ENCODE measurements at regions not wholly inside any gene's neighbourhood (a gene's known extent, or its start where the extent isn't known, plus 50 kb on each side); places are given as distances from the start of the nearest gene placed in this dataset.

GRCh38 chr5:82605441-82605973 is 327.4 kb upstream of the RPS23 start:
- Histone ChIP-seq H3K27ac (ENCODE audit: insufficient read depth, low read depth, low read length, poor library complexity, severe bottlenecking) (no peak overlapping the region), H3K27me3 (ENCODE audit: control insufficient read depth, insufficient read depth, low read length, poor library complexity, severe bottlenecking) (no peaks in the 10 kb centered on the region), H3K9me3 (ENCODE audit: control insufficient read depth, low read length) (no peaks in the 10 kb centered on the region), H3K4me1 (ENCODE audit: control insufficient read depth, insufficient read depth, low read length) (no peaks in the 10 kb centered on the region), H3K36me3 (ENCODE audit: control insufficient read depth, insufficient read depth, low read length) (no peaks in the 10 kb centered on the region), H3K4me3 (ENCODE audit: insufficient read depth, low read depth, low read length) (no peak overlapping the region)
- 91 to 93% methylated on average over 2 of the region's 2 CpGs for WGBS, 2 experiments

- no peaks in the 10 kb centered on the region for H3K9me3 ChIP-seq (ENCODE audit: control insufficient read depth, low read length)
- no peak overlapping the region for H3K4me3 ChIP-seq (ENCODE audit: insufficient read depth, low read depth, low read length)
- 94% methylated on average over 8 of the region's 8 CpGs for WGBS, 2 experiments
- H3K27ac ChIP-seq (ENCODE audit: insufficient read depth, low read depth, low read length, poor library complexity, severe bottlenecking) = no peak overlapping the region
- no peaks in the 10 kb centered on the region for H3K4me1 ChIP-seq (ENCODE audit: control insufficient read depth, insufficient read depth, low read length)
- H3K27me3 ChIP-seq (ENCODE audit: control insufficient read depth, insufficient read depth, low read length, poor library complexity, severe bottlenecking) = no peaks in the 10 kb centered on the region
- no peaks in the 10 kb centered on the region for H3K36me3 ChIP-seq (ENCODE audit: control insufficient read depth, insufficient read depth, low read length)
Observed at GRCh38 chr5:82603033-82603987, 325.2 kb upstream of the RPS23 start.

DNA sequence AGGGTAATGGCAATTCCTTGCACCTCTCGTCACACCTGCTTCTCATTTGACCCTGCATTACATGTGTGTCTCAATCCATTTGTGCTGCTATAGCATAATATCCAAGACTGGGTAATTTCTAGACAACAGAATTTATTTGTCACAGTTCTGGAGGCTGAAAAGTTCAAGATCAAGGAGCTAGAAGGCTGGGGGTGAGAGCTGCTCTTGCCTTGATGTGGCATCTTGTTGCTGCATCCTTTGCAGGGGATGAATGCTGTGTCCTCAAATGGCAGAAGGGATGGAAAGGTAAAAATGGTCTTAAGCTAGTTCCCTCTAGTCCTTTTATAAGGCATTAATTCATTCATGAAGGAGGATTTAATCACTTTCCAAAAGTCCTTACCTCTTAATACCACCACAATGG is 323.7 kb upstream of the RPS23 start:
- 85 to 97% methylated on average over 1 of the region's 1 CpG for WGBS, 2 experiments
- H3K27ac ChIP-seq (ENCODE audit: insufficient read depth, low read depth, low read length, poor library complexity, severe bottlenecking) = no peak overlapping the region
- no peak overlapping the region for H3K4me3 ChIP-seq (ENCODE audit: insufficient read depth, low read depth, low read length)
- no peaks in the 10 kb centered on the region for H3K9me3 ChIP-seq (ENCODE audit: control insufficient read depth, low read length)
- no peaks in the 10 kb centered on the region for H3K36me3 ChIP-seq (ENCODE audit: control insufficient read depth, insufficient read depth, low read length)
- H3K27me3 ChIP-seq (ENCODE audit: control insufficient read depth, insufficient read depth, low read length, poor library complexity, severe bottlenecking) = no peaks in the 10 kb centered on the region
- H3K4me1 ChIP-seq (ENCODE audit: control insufficient read depth, insufficient read depth, low read length) = no peaks in the 10 kb centered on the region

- Histone ChIP-seq H3K36me3 (ENCODE audit: control insufficient read depth, insufficient read depth, low read length) (no peaks in the 10 kb centered on the region), H3K27me3 (ENCODE audit: control insufficient read depth, insufficient read depth, low read length, poor library complexity, severe bottlenecking) (no peaks in the 10 kb centered on the region), H3K4me3 (ENCODE audit: insufficient read depth, low read depth, low read length) (no peak overlapping the region), H3K27ac (ENCODE audit: insufficient read depth, low read depth, low read length, poor library complexity, severe bottlenecking) (no peak overlapping the region), H3K9me3 (ENCODE audit: control insufficient read depth, low read length) (no peaks in the 10 kb centered on the region), H3K4me1 (ENCODE audit: control insufficient read depth, insufficient read depth, low read length) (no peaks in the 10 kb centered on the region)
- 94 to 96% methylated on average over 3 of the region's 3 CpGs for WGBS, 2 experiments
Observed at GRCh38 chr5:82601077-82601476, 322.9 kb upstream of the RPS23 start.

DNA sequence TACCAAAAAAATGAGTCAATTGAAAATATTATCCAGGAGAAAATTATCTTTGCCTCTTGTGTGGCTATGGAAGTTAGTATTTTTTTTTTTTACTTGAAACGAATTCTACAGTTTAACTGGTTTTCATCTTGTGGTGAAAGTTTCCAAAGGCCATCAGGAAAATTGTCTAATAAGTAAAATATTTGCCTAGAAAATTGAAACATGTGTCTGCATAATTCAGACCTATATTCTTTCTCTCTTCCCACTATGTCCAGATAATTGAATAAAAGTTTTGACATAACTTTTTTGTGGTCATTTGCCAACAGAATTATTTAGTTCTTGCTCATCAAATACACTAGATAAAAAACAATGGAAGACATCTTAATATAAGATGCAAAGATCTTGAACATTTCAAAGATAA is 321.5 kb upstream of the RPS23 start:
- 91 to 100% methylated on average over 1 of the region's 1 CpG for WGBS, 2 experiments
- no peaks in the 10 kb centered on the region for H3K9me3 ChIP-seq (ENCODE audit: control insufficient read depth, low read length)
- no peak overlapping the region for H3K4me3 ChIP-seq (ENCODE audit: insufficient read depth, low read depth, low read length)
- no peak overlapping the region for H3K27ac ChIP-seq (ENCODE audit: insufficient read depth, low read depth, low read length, poor library complexity, severe bottlenecking)
- H3K36me3 ChIP-seq (ENCODE audit: control insufficient read depth, insufficient read depth, low read length) = no peaks in the 10 kb centered on the region
- no peaks in the 10 kb centered on the region for H3K4me1 ChIP-seq (ENCODE audit: control insufficient read depth, insufficient read depth, low read length)
- no peaks in the 10 kb centered on the region for H3K27me3 ChIP-seq (ENCODE audit: control insufficient read depth, insufficient read depth, low read length, poor library complexity, severe bottlenecking)

DNA sequence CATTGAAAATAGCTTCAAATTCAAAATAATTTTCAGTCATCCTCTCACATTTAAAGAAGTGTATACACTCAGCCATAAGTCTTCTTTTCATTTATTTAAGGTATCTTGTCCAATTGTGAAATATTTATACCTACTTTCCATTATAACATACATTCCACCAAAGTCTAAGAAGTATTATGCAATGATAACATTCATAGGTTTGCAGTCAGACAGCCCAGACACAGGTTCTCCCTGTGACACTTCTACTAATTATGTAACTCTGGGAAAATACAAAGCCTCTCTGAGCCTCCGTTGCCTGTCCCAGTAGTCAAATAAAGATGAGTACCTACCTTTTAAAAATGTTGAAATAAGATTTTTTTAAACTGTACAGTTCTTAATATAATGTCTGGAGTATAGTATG is 320.9 kb upstream of the RPS23 start:
- Histone ChIP-seq H3K4me1 (ENCODE audit: control insufficient read depth, insufficient read depth, low read length) (no peaks in the 10 kb centered on the region), H3K9me3 (ENCODE audit: control insufficient read depth, low read length) (no peaks in the 10 kb centered on the region), H3K27ac (ENCODE audit: insufficient read depth, low read depth, low read length, poor library complexity, severe bottlenecking) (no peak overlapping the region), H3K36me3 (ENCODE audit: control insufficient read depth, insufficient read depth, low read length) (no peaks in the 10 kb centered on the region), H3K4me3 (ENCODE audit: insufficient read depth, low read depth, low read length) (no peak overlapping the region), H3K27me3 (ENCODE audit: control insufficient read depth, insufficient read depth, low read length, poor library complexity, severe bottlenecking) (no peaks in the 10 kb centered on the region)
- WGBS, 2 experiments = 100% methylated on average over 1 of the region's 1 CpG; no CpG with 5 or more reads in 1 of the 2 experiments

DNA sequence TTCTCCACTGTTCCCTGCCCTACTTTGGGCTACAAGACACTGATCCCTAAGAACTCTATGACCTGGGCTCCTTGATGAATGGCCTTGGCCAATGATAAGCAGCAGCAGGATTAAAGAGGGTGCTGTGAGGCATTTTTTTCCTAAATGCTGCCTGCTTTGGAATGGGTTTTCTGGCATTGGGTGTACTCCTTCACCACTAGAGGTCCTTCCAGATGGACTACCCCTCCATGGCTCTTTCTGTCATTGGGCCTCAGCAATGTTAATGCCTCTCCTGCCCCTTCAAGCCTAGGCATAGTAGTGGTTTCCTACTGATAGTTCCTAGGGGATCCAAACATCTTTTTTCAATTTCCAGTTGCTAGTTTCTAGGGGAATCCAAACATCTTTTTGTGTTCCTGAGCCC is 319.3 kb upstream of the RPS23 start:
- Histone ChIP-seq H3K27ac (ENCODE audit: insufficient read depth, low read depth, low read length, poor library complexity, severe bottlenecking) (no peak overlapping the region), H3K36me3 (ENCODE audit: control insufficient read depth, insufficient read depth, low read length) (no peaks in the 10 kb centered on the region), H3K27me3 (ENCODE audit: control insufficient read depth, insufficient read depth, low read length, poor library complexity, severe bottlenecking) (no peaks in the 10 kb centered on the region), H3K4me3 (ENCODE audit: insufficient read depth, low read depth, low read length) (no peak overlapping the region), H3K4me1 (ENCODE audit: control insufficient read depth, insufficient read depth, low read length) (no peaks in the 10 kb centered on the region), H3K9me3 (ENCODE audit: control insufficient read depth, low read length) (no peaks in the 10 kb centered on the region)

DNA sequence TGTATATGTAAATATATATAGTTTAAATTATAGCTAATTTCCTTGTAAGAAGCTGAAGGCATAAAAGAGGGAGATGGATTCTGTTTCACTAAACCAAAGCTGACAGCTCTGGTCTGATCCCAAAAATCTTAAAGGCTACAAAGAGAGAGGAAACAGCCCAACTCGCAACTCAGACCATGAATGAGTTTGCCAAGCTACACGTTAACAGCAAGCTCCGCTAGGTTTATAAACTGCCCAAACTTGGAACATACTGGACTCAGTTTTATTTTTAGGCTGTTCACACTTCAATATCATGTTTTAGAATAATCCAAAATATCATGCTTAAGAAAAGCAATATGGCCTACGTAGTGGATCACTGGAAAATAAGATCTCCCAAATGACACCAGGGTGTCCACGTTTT is 318.3 kb upstream of the RPS23 start:
- WGBS, 2 experiments = 93 to 96% methylated on average over 5 of the region's 5 CpGs
- no peaks in the 10 kb centered on the region for H3K4me1 ChIP-seq (ENCODE audit: control insufficient read depth, insufficient read depth, low read length)
- H3K27me3 ChIP-seq (ENCODE audit: control insufficient read depth, insufficient read depth, low read length, poor library complexity, severe bottlenecking) = no peaks in the 10 kb centered on the region
- no peaks in the 10 kb centered on the region for H3K36me3 ChIP-seq (ENCODE audit: control insufficient read depth, insufficient read depth, low read length)
- no peak overlapping the region for H3K27ac ChIP-seq (ENCODE audit: insufficient read depth, low read depth, low read length, poor library complexity, severe bottlenecking)
- no peak overlapping the region for H3K4me3 ChIP-seq (ENCODE audit: insufficient read depth, low read depth, low read length)
- H3K9me3 ChIP-seq (ENCODE audit: control insufficient read depth, low read length) = no peaks in the 10 kb centered on the region

GRCh38 chr5:82595113-82595512 is 317.0 kb upstream of the RPS23 start:
- no peaks in the 10 kb centered on the region for H3K9me3 ChIP-seq (ENCODE audit: control insufficient read depth, low read length)
- H3K27me3 ChIP-seq (ENCODE audit: control insufficient read depth, insufficient read depth, low read length, poor library complexity, severe bottlenecking) = no peaks in the 10 kb centered on the region
- no peak overlapping the region for H3K4me3 ChIP-seq (ENCODE audit: insufficient read depth, low read depth, low read length)
- 77 to 78% methylated on average over 3 to 4 of the region's 4 CpGs for WGBS, 2 experiments
- no peaks in the 10 kb centered on the region for H3K4me1 ChIP-seq (ENCODE audit: control insufficient read depth, insufficient read depth, low read length)
- no peaks in the 10 kb centered on the region for H3K36me3 ChIP-seq (ENCODE audit: control insufficient read depth, insufficient read depth, low read length)
- no peak overlapping the region for H3K27ac ChIP-seq (ENCODE audit: insufficient read depth, low read depth, low read length, poor library complexity, severe bottlenecking)

DNA sequence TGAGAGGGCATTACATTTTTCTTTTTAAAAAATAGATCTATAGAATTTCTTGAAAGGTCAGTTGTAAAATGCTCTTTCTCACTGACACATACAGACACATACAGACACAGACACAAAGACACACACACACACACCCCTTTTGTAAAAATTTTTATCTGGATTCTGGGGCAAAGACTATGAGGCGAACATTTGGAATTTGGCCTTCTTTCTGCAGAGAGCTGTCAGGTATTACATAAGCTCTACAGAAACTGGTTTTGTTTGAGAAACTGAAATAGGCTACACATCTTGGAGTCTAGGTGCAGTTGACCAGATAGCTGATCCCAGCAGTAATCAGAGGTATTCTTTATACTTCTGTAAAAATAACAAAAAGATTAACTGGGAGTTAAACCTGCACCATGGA is 315.9 kb upstream of the RPS23 start:
- 86 to 100% methylated on average over 1 of the region's 1 CpG for WGBS, 2 experiments
- H3K9me3 ChIP-seq (ENCODE audit: control insufficient read depth, low read length) = no peaks in the 10 kb centered on the region
- no peak overlapping the region for H3K27ac ChIP-seq (ENCODE audit: insufficient read depth, low read depth, low read length, poor library complexity, severe bottlenecking)
- H3K36me3 ChIP-seq (ENCODE audit: control insufficient read depth, insufficient read depth, low read length) = no peaks in the 10 kb centered on the region
- no peaks in the 10 kb centered on the region for H3K27me3 ChIP-seq (ENCODE audit: control insufficient read depth, insufficient read depth, low read length, poor library complexity, severe bottlenecking)
- H3K4me1 ChIP-seq (ENCODE audit: control insufficient read depth, insufficient read depth, low read length) = no peaks in the 10 kb centered on the region
- H3K4me3 ChIP-seq (ENCODE audit: insufficient read depth, low read depth, low read length) = no peak overlapping the region
